Transverse colon (tissue), 4 donors: ENCODE measurements at regions not wholly inside any gene's neighbourhood (a gene's known extent, or its start where the extent isn't known, plus 50 kb on each side); places are given as distances from the start of the nearest gene placed in this dataset.

ENCODE experiments used
- EP300 ChIP-seq: sonication (generic); formaldehyde crosslinking; IDR thresholded peaks from one replicate; pipeline ENCODE4 v1.6.1; 2017; ENCODE audit warnings: antibody characterized with exemption, low read depth
- POLR2A ChIP-seq: fragments of 450-650 bp; IDR thresholded peaks from one replicate; pipeline ENCODE4 v1.6.1; 2016; ENCODE audit warnings: antibody characterized with exemption, mild to moderate bottlenecking, moderate library complexity
- POLR2AphosphoS5 ChIP-seq, 3 donors: sonication (generic); formaldehyde crosslinking; IDR thresholded peaks; one replicate each; pipeline ENCODE4 v1.6.1; 2016; ENCODE audit warnings: antibody characterized with exemption in 3 of 3
- TF ChIP-seq, protein P1 (sequence below), 5 experiments: fragments of 200-600 bp in 3 of 5; fragments of 450-650 bp in 2 of 5; sonication (generic) in 3 of 5; IDR thresholded peaks; 1 replicate in 2 of 5; 2 replicates in 3 of 5; pipeline ENCODE4 v1.5.1; 2016 to 2017; ENCODE audit warnings: antibody characterized with exemption in 5 of 5, inconsistent platforms in 3 of 5, mild to moderate bottlenecking in 2 of 5, moderate library complexity in 1 of 5

DNA sequence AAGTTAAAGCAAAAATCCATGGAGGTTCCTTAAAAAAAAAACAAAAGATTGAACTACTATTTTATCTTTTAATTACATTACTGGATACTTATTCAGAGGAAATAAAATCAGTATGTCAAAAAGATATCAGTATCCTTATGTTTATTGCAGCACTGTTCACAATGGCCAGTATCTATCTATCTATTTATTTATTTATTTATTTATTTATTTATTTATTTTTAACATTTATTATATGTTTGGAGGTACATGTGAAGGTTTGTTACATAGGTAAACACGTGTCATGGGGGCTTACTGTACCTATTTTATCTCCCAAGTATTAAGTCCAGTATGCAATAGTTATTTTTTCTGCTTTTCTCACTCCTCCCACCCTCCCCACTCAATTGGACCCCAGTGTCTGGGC, 881.1 kb upstream of the POU3F4 start:
- TF ChIP-seq, protein P1, sequence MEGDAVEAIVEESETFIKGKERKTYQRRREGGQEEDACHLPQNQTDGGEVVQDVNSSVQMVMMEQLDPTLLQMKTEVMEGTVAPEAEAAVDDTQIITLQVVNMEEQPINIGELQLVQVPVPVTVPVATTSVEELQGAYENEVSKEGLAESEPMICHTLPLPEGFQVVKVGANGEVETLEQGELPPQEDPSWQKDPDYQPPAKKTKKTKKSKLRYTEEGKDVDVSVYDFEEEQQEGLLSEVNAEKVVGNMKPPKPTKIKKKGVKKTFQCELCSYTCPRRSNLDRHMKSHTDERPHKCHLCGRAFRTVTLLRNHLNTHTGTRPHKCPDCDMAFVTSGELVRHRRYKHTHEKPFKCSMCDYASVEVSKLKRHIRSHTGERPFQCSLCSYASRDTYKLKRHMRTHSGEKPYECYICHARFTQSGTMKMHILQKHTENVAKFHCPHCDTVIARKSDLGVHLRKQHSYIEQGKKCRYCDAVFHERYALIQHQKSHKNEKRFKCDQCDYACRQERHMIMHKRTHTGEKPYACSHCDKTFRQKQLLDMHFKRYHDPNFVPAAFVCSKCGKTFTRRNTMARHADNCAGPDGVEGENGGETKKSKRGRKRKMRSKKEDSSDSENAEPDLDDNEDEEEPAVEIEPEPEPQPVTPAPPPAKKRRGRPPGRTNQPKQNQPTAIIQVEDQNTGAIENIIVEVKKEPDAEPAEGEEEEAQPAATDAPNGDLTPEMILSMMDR (IDR thresholded peaks at IDR 0.05) = no peak
- TF ChIP-seq POLR2AphosphoS5 (IDR thresholded peaks at IDR 0.05) = no peak
- no peak for TF ChIP-seq POLR2A
- TF ChIP-seq EP300 = no peak
